ENCODE measurements at regions not wholly inside any gene's neighbourhood (a gene's known extent, or its start where the extent isn't known, plus 50 kb on each side); places are given as distances from the start of the nearest gene placed in this dataset.

DNA sequence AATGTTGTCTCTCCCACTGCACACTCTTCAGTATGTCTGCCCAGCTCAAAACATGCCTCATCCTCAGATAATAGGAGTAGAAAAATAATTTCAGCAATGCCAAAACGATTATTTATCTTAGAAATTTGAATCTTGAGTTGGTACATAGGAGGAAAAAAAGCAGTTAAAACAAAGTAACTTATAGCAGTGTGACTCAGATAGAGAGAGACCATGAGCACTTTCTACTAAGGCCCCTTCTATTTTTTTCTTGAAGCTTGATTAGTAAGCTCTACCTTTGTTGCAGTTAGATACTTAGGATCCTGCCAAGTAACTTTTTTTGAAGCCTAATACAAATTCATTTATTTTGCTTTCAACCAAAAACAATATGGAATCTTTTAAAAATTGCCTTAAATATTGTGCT lies 212.3 kb downstream of the MAD2L1 start:
- Histone ChIP-seq H3K27me3 (no peaks in the 10 kb centered on the region), H3K4me1 (no peaks in the 10 kb centered on the region), H3K36me3 (no peaks in the 10 kb centered on the region), H3K27ac (no peak overlapping the region), H3K9me3 (no peaks in the 10 kb centered on the region), H3K4me3 (no peak overlapping the region)
- in situ Hi-C loops (cut with MboI; ENCODE audit: low sequenced_read_pairs in 4 of 4) = no loop called here
- intact Hi-C loops (cut with DNase I; ENCODE audit: low total_unique reads) = no loop called here
- DNase-seq = no peak
- TF ChIP-seq, protein P1, sequence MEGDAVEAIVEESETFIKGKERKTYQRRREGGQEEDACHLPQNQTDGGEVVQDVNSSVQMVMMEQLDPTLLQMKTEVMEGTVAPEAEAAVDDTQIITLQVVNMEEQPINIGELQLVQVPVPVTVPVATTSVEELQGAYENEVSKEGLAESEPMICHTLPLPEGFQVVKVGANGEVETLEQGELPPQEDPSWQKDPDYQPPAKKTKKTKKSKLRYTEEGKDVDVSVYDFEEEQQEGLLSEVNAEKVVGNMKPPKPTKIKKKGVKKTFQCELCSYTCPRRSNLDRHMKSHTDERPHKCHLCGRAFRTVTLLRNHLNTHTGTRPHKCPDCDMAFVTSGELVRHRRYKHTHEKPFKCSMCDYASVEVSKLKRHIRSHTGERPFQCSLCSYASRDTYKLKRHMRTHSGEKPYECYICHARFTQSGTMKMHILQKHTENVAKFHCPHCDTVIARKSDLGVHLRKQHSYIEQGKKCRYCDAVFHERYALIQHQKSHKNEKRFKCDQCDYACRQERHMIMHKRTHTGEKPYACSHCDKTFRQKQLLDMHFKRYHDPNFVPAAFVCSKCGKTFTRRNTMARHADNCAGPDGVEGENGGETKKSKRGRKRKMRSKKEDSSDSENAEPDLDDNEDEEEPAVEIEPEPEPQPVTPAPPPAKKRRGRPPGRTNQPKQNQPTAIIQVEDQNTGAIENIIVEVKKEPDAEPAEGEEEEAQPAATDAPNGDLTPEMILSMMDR (IDR thresholded peaks at IDR 0.05 in 4 of 5, conservative IDR thresholded peaks at IDR 0.05 in 1 of 5) = no peak
- TF ChIP-seq POLR2A (IDR thresholded peaks at IDR 0.05) = no peak
- no peak for ATAC-seq

DNA sequence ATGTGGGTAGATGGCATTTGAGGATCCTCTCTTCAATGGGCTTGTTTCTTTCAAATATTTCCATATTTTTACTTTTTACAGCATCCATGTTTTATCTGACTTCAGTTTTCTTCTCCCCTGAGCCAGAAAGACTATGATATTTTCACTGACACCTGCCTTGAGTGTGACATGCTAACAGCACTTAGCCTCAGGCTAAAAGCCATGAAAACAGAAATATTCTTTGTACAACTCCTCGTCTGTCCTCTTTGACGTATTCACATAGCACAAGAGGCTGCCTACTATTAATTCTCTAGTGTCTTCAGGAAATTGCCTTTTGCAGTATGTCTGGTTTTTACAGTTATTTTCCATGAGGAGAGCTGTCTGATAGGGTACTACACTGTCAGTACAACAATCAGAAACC lies 215.0 kb downstream of the MAD2L1 start:
- Histone ChIP-seq H3K27me3 (no peaks in the 10 kb centered on the region), H3K36me3 (no peaks in the 10 kb centered on the region), H3K4me1 (no peaks in the 10 kb centered on the region), H3K27ac (no peak overlapping the region), H3K9me3 (no peaks in the 10 kb centered on the region), H3K4me3 (no peak overlapping the region)
- TF ChIP-seq, protein P1 (IDR thresholded peaks at IDR 0.05 in 4 of 5, conservative IDR thresholded peaks at IDR 0.05 in 1 of 5) = no peak
- no peak for TF ChIP-seq POLR2A (IDR thresholded peaks at IDR 0.05)
- DNase-seq = no peak
- no peak for ATAC-seq
- intact Hi-C loops (cut with DNase I; ENCODE audit: low total_unique reads) = no loop called here
- in situ Hi-C loops (cut with MboI; ENCODE audit: low sequenced_read_pairs in 4 of 4) = no loop called here

DNA sequence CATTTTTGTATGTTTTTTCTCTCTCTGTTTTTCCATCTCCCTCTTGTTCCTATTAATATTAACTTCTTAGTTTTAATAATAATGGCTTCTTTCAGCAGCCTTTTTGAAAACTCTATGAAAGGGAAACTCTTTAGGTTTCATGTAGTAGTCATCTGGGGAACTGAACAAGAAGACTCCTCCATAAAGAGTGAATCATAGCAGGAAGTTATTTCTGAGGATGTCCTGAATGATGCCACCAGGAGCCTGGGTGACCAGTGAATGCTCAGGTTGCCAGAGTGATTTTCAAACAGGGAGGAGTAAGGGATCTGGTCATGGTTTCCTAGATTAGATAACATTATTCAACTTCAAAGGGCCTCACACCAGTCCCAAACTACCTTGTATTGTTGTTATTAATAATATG lies 212.8 kb upstream of the PDE5A start:
- H3K9me3 ChIP-seq = no peaks in the 10 kb centered on the region
- no peak overlapping the region for H3K4me3 ChIP-seq
- in situ Hi-C loops (cut with MboI; ENCODE audit: low sequenced_read_pairs in 4 of 4) = no loop called here
- H3K36me3 ChIP-seq = no peaks in the 10 kb centered on the region
- DNase-seq (no peak), ATAC-seq (no peak)
- no peak overlapping the region for H3K27ac ChIP-seq
- H3K4me1 ChIP-seq = no peaks in the 10 kb centered on the region
- TF ChIP-seq, protein P1 (IDR thresholded peaks at IDR 0.05 in 4 of 5, conservative IDR thresholded peaks at IDR 0.05 in 1 of 5) = no peak
- no peak for TF ChIP-seq POLR2A (IDR thresholded peaks at IDR 0.05)
- intact Hi-C loops (cut with DNase I; ENCODE audit: low total_unique reads) = no loop called here
- H3K27me3 ChIP-seq = no peaks in the 10 kb centered on the region

DNA sequence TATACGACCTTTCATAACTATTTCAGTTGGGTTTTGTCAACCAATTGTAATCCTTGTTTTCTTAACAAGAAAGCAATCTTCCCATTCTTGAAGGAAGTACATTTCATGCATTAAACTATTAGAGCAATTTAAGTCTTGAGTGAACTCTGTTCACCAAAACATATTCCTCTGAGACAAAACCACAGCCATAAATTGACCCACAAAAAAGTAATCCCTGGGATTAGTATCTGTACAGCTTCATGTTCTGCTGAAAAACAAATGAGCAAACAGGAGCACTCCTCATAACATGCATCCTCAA lies 207.0 kb upstream of the PDE5A start:
- DNase-seq = no peak
- no peaks in the 10 kb centered on the region for H3K27me3 ChIP-seq
- in situ Hi-C loops (cut with MboI; ENCODE audit: low sequenced_read_pairs in 4 of 4) = no loop called here
- no peak for ATAC-seq
- intact Hi-C loops (cut with DNase I; ENCODE audit: low total_unique reads) = no loop called here
- H3K27ac ChIP-seq = no peak overlapping the region
- no peak for TF ChIP-seq POLR2A (IDR thresholded peaks at IDR 0.05)
- TF ChIP-seq, protein P1 (IDR thresholded peaks at IDR 0.05 in 4 of 5, conservative IDR thresholded peaks at IDR 0.05 in 1 of 5) = no peak
- H3K4me3 ChIP-seq = no peak overlapping the region
- H3K4me1 ChIP-seq = no peaks in the 10 kb centered on the region
- no peaks in the 10 kb centered on the region for H3K36me3 ChIP-seq
- H3K9me3 ChIP-seq = no peaks in the 10 kb centered on the region

DNA sequence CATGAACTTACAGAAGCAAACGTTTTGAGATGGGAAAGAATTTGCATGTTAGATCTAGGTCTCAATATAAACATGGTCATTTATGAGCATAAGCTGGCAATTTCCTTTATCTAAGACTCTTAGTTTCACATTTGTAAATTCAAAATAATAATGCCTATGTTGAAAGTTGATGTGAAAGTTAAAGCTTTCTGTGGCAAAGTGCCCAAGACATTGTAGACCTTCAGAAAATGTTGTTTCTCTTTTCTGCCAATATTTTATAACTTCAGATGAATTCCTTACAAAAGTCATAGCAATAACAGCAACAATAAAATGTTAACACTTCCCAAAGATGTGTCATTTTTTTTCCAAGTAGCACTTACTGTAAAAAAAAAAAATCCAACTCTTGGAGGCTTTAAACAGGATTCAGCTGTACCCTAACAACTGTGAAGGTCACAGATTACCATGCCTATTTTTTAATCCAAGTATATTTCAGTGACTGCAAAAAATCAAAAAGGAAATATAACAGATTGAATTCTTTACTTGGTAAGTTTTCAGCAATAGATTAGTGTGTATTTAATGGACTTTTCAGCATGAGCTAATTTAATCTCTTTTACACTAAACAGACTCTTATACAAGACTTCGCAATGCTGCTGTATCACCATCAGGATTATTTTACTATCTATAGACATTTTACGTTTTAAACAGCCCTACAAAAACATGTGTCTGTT lies 206.5 kb upstream of the PDE5A start:
- DNase-seq (no peak), ATAC-seq (no peak)
- Histone ChIP-seq H3K36me3 (no peaks in the 10 kb centered on the region), H3K9me3 (no peaks in the 10 kb centered on the region), H3K27ac (no peak overlapping the region), H3K27me3 (no peaks in the 10 kb centered on the region), H3K4me3 (no peak overlapping the region), H3K4me1 (no peaks in the 10 kb centered on the region)
- intact Hi-C loops (cut with DNase I; ENCODE audit: low total_unique reads) = no loop called here
- in situ Hi-C loops (cut with MboI; ENCODE audit: low sequenced_read_pairs in 4 of 4) = no loop called here
- TF ChIP-seq, protein P1 (IDR thresholded peaks at IDR 0.05 in 4 of 5, conservative IDR thresholded peaks at IDR 0.05 in 1 of 5) = no peak
- TF ChIP-seq POLR2A (IDR thresholded peaks at IDR 0.05) = no peak
